ENCODE measurements at regions not wholly inside any gene's neighbourhood (a gene's known extent, or its start where the extent isn't known, plus 50 kb on each side); places are given as distances from the start of the nearest gene placed in this dataset.

- TF ChIP-seq ATF2 (IDR thresholded peaks at IDR 0.05; ENCODE audit: low read length) (no peak), EP300 (IDR thresholded peaks at IDR 0.05; ENCODE audit: borderline replicate concordance in 1 of 2, low read depth in 2 of 2, low read length in 2 of 2) (no peak), FOSL1 (IDR thresholded peaks at IDR 0.05; ENCODE audit: insufficient read depth, low read depth, low read length) (no peak)
Measured at GRCh38 chr9:61665330-61665751, 475.5 kb downstream of the SPATA31A7 start (continued).

Data from H1 (cell line).